ENCODE measurements at regions not wholly inside any gene's neighbourhood (a gene's known extent, or its start where the extent isn't known, plus 50 kb on each side); places are given as distances from the start of the nearest gene placed in this dataset.
"Not testable (repeated sequence)": the region's sequence is repeated elsewhere in the genome, so short reads cannot be mapped to it uniquely, and the experiment has no call there.

DNA sequence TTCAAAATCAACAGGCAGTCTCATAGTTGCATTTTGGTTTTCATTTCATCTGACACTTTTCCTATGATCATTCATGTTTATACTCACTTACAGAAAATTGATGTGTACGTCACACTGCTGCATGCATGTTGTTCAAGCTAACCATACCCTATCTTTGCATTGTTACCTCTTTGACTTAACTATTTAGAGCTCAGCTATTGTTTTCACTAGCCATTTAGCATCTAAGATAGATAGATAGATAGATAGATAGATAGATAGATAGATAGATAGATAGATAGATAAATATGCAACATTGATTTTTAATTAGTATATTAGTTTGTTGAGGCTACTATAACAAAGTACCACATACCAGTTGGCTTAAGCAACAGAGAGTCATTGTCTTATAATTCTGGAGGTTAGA is 649.5 kb upstream of the KCND2 start:
- Mint-ChIP-seq H3K4me1 (ENCODE audit: low read depth) (peaks cover 6% of the 10 kb centered on the region), H3K36me3 (ENCODE audit: insufficient read depth) (no peaks in the 10 kb centered on the region), H3K9me3 (ENCODE audit: low read depth) (no peaks in the 10 kb centered on the region), H3K27ac (no peak overlapping the region), H3K4me3 (ENCODE audit: low read depth) (no peak overlapping the region), H3K27me3 (no peaks in the 10 kb centered on the region)
- TF ChIP-seq, protein P1, sequence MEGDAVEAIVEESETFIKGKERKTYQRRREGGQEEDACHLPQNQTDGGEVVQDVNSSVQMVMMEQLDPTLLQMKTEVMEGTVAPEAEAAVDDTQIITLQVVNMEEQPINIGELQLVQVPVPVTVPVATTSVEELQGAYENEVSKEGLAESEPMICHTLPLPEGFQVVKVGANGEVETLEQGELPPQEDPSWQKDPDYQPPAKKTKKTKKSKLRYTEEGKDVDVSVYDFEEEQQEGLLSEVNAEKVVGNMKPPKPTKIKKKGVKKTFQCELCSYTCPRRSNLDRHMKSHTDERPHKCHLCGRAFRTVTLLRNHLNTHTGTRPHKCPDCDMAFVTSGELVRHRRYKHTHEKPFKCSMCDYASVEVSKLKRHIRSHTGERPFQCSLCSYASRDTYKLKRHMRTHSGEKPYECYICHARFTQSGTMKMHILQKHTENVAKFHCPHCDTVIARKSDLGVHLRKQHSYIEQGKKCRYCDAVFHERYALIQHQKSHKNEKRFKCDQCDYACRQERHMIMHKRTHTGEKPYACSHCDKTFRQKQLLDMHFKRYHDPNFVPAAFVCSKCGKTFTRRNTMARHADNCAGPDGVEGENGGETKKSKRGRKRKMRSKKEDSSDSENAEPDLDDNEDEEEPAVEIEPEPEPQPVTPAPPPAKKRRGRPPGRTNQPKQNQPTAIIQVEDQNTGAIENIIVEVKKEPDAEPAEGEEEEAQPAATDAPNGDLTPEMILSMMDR (IDR thresholded peaks at IDR 0.05; ENCODE audit: unreplicated experiment) = no peak
- no peak for DNase-seq (ENCODE audit: low spot score, unreplicated experiment)

- Mint-ChIP-seq H3K4me1 (ENCODE audit: low read depth) (no peaks in the 10 kb centered on the region), H3K4me3 (ENCODE audit: low read depth) (no peak overlapping the region), H3K36me3 (ENCODE audit: insufficient read depth) (no peaks in the 10 kb centered on the region), H3K27ac (no peak overlapping the region), H3K9me3 (ENCODE audit: low read depth) (no peaks in the 10 kb centered on the region), H3K27me3 (no peaks in the 10 kb centered on the region)
- TF ChIP-seq, protein P1 (IDR thresholded peaks at IDR 0.05; ENCODE audit: unreplicated experiment) = no peak
- no peak for DNase-seq (ENCODE audit: low spot score, unreplicated experiment)
Observed at GRCh38 chr7:119630406-119630969, 642.5 kb upstream of the KCND2 start.

DNA sequence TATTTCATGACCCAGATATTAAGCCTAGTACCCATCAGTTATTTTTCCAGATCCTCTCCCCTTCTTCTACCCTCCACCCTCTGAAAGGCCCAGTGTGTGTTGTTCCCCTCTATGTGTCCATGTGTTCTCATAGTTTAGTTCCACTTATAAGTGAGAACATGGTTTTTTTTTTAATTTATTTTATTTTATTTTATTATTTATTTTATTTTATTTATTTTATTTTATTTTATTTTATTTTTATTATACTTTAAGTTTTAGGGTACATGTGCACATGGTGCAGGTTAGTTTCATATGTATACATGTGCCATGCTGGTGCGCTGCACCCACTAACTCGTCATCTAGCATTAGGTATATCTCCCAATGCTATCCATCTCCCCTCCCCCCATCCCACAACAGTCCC is 639.2 kb upstream of the KCND2 start:
- not testable (repeated sequence) for H3K36me3 Mint-ChIP-seq (ENCODE audit: insufficient read depth); H3K9me3 Mint-ChIP-seq (ENCODE audit: low read depth); H3K27ac Mint-ChIP-seq; H3K4me3 Mint-ChIP-seq (ENCODE audit: low read depth); DNase-seq (ENCODE audit: low spot score, unreplicated experiment); H3K4me1 Mint-ChIP-seq (ENCODE audit: low read depth); H3K27me3 Mint-ChIP-seq

DNA sequence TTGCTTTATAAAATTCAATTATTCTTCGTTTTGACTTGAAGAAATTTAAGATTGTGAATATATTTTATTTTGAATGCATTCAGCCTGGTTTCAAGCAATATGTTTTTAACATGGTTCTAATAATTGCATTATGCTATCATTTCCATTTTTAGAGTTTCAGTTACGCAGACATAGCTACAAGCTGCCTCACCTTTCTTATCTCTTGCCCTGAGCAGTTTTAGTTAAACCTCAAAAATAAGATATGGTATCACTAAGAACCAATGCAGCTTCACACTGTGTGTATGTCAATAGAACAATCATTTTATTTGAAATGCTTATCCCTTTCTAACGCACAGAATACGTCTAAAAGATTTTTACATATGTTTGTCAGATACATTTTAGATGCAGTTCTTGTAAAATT is 632.6 kb upstream of the KCND2 start:
- Mint-ChIP-seq H3K27ac (no peak overlapping the region), H3K4me3 (ENCODE audit: low read depth) (no peak overlapping the region), H3K4me1 (ENCODE audit: low read depth) (no peaks in the 10 kb centered on the region), H3K27me3 (no peaks in the 10 kb centered on the region), H3K36me3 (ENCODE audit: insufficient read depth) (no peaks in the 10 kb centered on the region), H3K9me3 (ENCODE audit: low read depth) (peaks cover 11% of the 10 kb centered on the region)
- DNase-seq (ENCODE audit: low spot score, unreplicated experiment) = no peak
- TF ChIP-seq, protein P1 (IDR thresholded peaks at IDR 0.05; ENCODE audit: unreplicated experiment) = no peak

DNA sequence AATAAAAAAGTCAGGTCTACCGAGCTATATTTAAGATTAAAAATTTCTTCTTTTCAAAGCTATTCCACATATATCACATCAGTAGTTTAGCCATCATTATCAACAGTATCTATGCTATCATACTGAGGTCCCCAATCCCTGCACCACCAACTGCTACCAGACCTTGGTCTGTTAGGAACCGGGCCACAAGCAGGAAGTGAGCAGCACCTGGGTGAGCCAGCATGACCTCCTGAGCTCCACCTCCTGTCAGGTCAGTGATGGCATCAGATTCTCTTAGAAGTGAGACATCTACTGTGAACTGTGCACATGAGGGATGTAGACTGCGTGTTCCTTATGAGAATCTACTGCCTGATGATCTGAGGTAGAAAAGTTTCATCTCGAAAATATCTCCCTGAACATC is 632.1 kb upstream of the KCND2 start:
- TF ChIP-seq, protein P1 (IDR thresholded peaks at IDR 0.05; ENCODE audit: unreplicated experiment) = no peak
- no peak overlapping the region for H3K4me3 Mint-ChIP-seq (ENCODE audit: low read depth)
- DNase-seq (ENCODE audit: low spot score, unreplicated experiment) = no peak

GRCh38 chr7:119643558-119643957 is 629.4 kb upstream of the KCND2 start:
- H3K27ac Mint-ChIP-seq = no peak overlapping the region
- H3K4me3 Mint-ChIP-seq (ENCODE audit: low read depth) = no peak overlapping the region
- H3K36me3 Mint-ChIP-seq (ENCODE audit: insufficient read depth) = no peaks in the 10 kb centered on the region
- H3K4me1 Mint-ChIP-seq (ENCODE audit: low read depth) = no peaks in the 10 kb centered on the region
- H3K27me3 Mint-ChIP-seq = no peaks in the 10 kb centered on the region
- no peak for DNase-seq (ENCODE audit: low spot score, unreplicated experiment)
- H3K9me3 Mint-ChIP-seq (ENCODE audit: low read depth) = peaks cover 8% of the 10 kb centered on the region
- TF ChIP-seq, protein P1 (IDR thresholded peaks at IDR 0.05; ENCODE audit: unreplicated experiment) = no peak

More for the DNA sequence above, 632.1 kb upstream of the KCND2 start:
- Mint-ChIP-seq H3K27me3 (no peaks in the 10 kb centered on the region), H3K27ac (no peak overlapping the region), H3K36me3 (ENCODE audit: insufficient read depth) (no peaks in the 10 kb centered on the region), H3K4me1 (ENCODE audit: low read depth) (no peaks in the 10 kb centered on the region), H3K9me3 (ENCODE audit: low read depth) (peaks cover 11% of the 10 kb centered on the region)
